Tibial artery (tissue), 4 donors: ENCODE measurements at regions not wholly inside any gene's neighbourhood (a gene's known extent, or its start where the extent isn't known, plus 50 kb on each side); places are given as distances from the start of the nearest gene placed in this dataset.

Experiments
- DNase-seq, 2 donors: peaks; one replicate each; pipeline ENCODE4 v3.0.0-alpha.2; 2019
- H3K27ac ChIP-seq, 2 donors: fragments of 200-600 bp; sonication (generic) in 1 of 2; 1 replicate in 1 of 2; 2 replicates in 1 of 2; pipeline ENCODE4 v1.5.1; 2018 to 2019; ENCODE audit warnings: mild to moderate bottlenecking in 1 of 2
- H3K27me3 ChIP-seq, 2 donors: fragments of 200-600 bp; sonication (generic) in 1 of 2; one replicate each; pipeline versions ENCODE4 v1.5.1 to v1.6.0; 2016 to 2019
- H3K36me3 ChIP-seq, 3 donors: fragments of 200-600 bp; sonication (generic) in 2 of 3; one replicate each; pipeline ENCODE4 v1.5.1; 2016 to 2019; ENCODE audit warnings: mild to moderate bottlenecking in 2 of 3
- H3K4me1 ChIP-seq, 4 donors: fragments of 200-600 bp; sonication (generic) in 2 of 4; 1 replicate in 3 of 4; 2 replicates in 1 of 4; pipeline ENCODE4 v1.5.1; 2016 to 2019
- H3K4me3 ChIP-seq, 2 donors: fragments of 200-600 bp; sonication (generic) in 1 of 2; 1 replicate in 1 of 2; 2 replicates in 1 of 2; pipeline ENCODE4 v1.5.1; 2018 to 2019; ENCODE audit warnings: mild to moderate bottlenecking in 2 of 2
- H3K9me3 ChIP-seq, 3 donors: fragments of 200-600 bp; sonication (generic) in 1 of 3; one replicate each; pipeline ENCODE4 v1.5.1; 2016 to 2019
- CTCF ChIP-seq, 2 experiments: fragments of 200-600 bp in 1 of 2; fragments of 450-650 bp in 1 of 2; IDR thresholded peaks; one replicate each; pipeline ENCODE4 v1.5.1; 2017 to 2019; ENCODE audit warnings: antibody characterized with exemption in 2 of 2, mild to moderate bottlenecking in 1 of 2, moderate library complexity in 1 of 2
- intact Hi-C: fragments of 100-400 bp; cut with DNase I; formaldehyde crosslinking; loops from one replicate; pipeline ENCODE4 v1.15.0; 2023; ENCODE audit warnings: low total_unique reads

- no peak for DNase-seq
- TF ChIP-seq CTCF (IDR thresholded peaks at IDR 0.05) = no peak
- no peaks in the 10 kb centered on the region for H3K4me1 ChIP-seq
- H3K27ac ChIP-seq = no peak overlapping the region
- no peaks in the 10 kb centered on the region for H3K27me3 ChIP-seq
- no peaks in the 10 kb centered on the region for H3K9me3 ChIP-seq
- H3K36me3 ChIP-seq = no peaks in the 10 kb centered on the region
- no peak overlapping the region for H3K4me3 ChIP-seq
- intact Hi-C loops = no loop called here
These were observed 200.1 kb upstream of the GAP43 start for GRCh38 chr3:115423170-115423569.

GRCh38 chr3:115428841-115429240 is 194.5 kb upstream of the GAP43 start:
- H3K4me3 ChIP-seq = no peak overlapping the region
- no peak for DNase-seq
- H3K4me1 ChIP-seq = no peaks in the 10 kb centered on the region
- no peak overlapping the region for H3K27ac ChIP-seq
- no peak for TF ChIP-seq CTCF (IDR thresholded peaks at IDR 0.05)
- no peaks in the 10 kb centered on the region for H3K27me3 ChIP-seq
- no peaks in the 10 kb centered on the region for H3K36me3 ChIP-seq
- H3K9me3 ChIP-seq = no peaks in the 10 kb centered on the region
- intact Hi-C loops = no loop called here

- no peak for DNase-seq
- intact Hi-C loops = no loop called here
- Histone ChIP-seq H3K9me3 (no peaks in the 10 kb centered on the region), H3K27me3 (no peaks in the 10 kb centered on the region), H3K27ac (no peak overlapping the region), H3K4me3 (no peak overlapping the region), H3K36me3 (no peaks in the 10 kb centered on the region), H3K4me1 (peaks cover 0 to 3% (median 0%) of the 10 kb centered on the region in 4 donors)
- peak in 1 of 2 experiments; percentile 7 for TF ChIP-seq CTCF (IDR thresholded peaks at IDR 0.05)
These were observed 186.5 kb upstream of the GAP43 start for GRCh38 chr3:115436767-115437301.

GRCh38 chr3:115438799-115439198 is 184.5 kb upstream of the GAP43 start:
- Histone ChIP-seq H3K4me3 (no peak overlapping the region), H3K9me3 (no peaks in the 10 kb centered on the region), H3K27me3 (no peaks in the 10 kb centered on the region), H3K27ac (no peak overlapping the region), H3K36me3 (no peaks in the 10 kb centered on the region), H3K4me1 (peaks cover 0 to 3% (median 0%) of the 10 kb centered on the region in 4 donors)
- TF ChIP-seq CTCF (IDR thresholded peaks at IDR 0.05) = no peak
- intact Hi-C loops = no loop called here
- DNase-seq = no peak

- TF ChIP-seq CTCF (IDR thresholded peaks at IDR 0.05) = no peak
- DNase-seq = no peak
- no peaks in the 10 kb centered on the region for H3K36me3 ChIP-seq
- H3K27me3 ChIP-seq = no peaks in the 10 kb centered on the region
- H3K27ac ChIP-seq = no peak overlapping the region
- intact Hi-C loops = no loop called here
- no peaks in the 10 kb centered on the region for H3K4me1 ChIP-seq
- no peak overlapping the region for H3K4me3 ChIP-seq
- H3K9me3 ChIP-seq = no peaks in the 10 kb centered on the region
These were observed 177.8 kb upstream of the GAP43 start for GRCh38 chr3:115445559-115445958.

- TF ChIP-seq CTCF (IDR thresholded peaks at IDR 0.05) = no peak
- intact Hi-C loops = no loop called here
These were observed 174.5 kb upstream of the GAP43 start for GRCh38 chr3:115448851-115449250.

More at GRCh38 chr3:115448851-115449250, 174.5 kb upstream of the GAP43 start:
- Histone ChIP-seq H3K27ac (no peak overlapping the region), H3K36me3 (no peaks in the 10 kb centered on the region), H3K4me3 (no peak overlapping the region), H3K4me1 (no peaks in the 10 kb centered on the region), H3K27me3 (no peaks in the 10 kb centered on the region), H3K9me3 (no peaks in the 10 kb centered on the region)
- DNase-seq = no peak
